Heart left ventricle (tissue), 16 donors: ENCODE measurements at regions not wholly inside any gene's neighbourhood (a gene's known extent, or its start where the extent isn't known, plus 50 kb on each side); places are given as distances from the start of the nearest gene placed in this dataset.

Experiments
- ATAC-seq, 4 donors: fragments of 200-7000 bp; cut with Tn5 transposase; one replicate each; pipeline ENCODE4 v1.9.1; 2020 to 2022; ENCODE audit warnings: moderate library complexity in 4 of 4, mild to moderate bottlenecking in 3 of 4, moderate number of reproducible peaks in 1 of 4
- DNase-seq, 5 donors: peaks; one replicate each; pipeline ENCODE4 v3.0.0-alpha.2; 2020
- H3K27ac ChIP-seq, 12 donors: fragments of 200-600 bp; sonication (generic) in 4 of 12; one replicate each; pipeline versions ENCODE4 v1.5.0 to v1.8.0; 2016 to 2022; ENCODE audit warnings: mild to moderate bottlenecking in 2 of 12
- H3K27me3 ChIP-seq, 9 donors: fragments of 200-600 bp; sonication (generic) in 2 of 9; one replicate each; pipeline versions ENCODE4 v1.5.1 to v1.8.0; 2016 to 2022; ENCODE audit warnings: mild to moderate bottlenecking in 3 of 9
- H3K36me3 ChIP-seq, 9 donors: fragments of 200-600 bp; sonication (generic) in 2 of 9; one replicate each; pipeline versions ENCODE4 v1.5.0 to v1.8.0; 2018 to 2022; ENCODE audit warnings: mild to moderate bottlenecking in 2 of 9
- H3K4me1 ChIP-seq, 12 donors: fragments of 200-600 bp; sonication (generic) in 4 of 12; one replicate each; pipeline versions ENCODE4 v1.5.0 to v1.8.0; 2016 to 2022; ENCODE audit warnings: mild to moderate bottlenecking in 3 of 12
- H3K4me3 ChIP-seq, 12 donors: fragments of 200-600 bp; sonication (generic) in 4 of 12; one replicate each; pipeline versions ENCODE4 v1.5.0 to v1.8.0; 2017 to 2022; ENCODE audit warnings: mild to moderate bottlenecking in 9 of 12, moderate library complexity in 4 of 12
- H3K9me3 ChIP-seq, 12 donors: fragments of 200-600 bp; sonication (generic) in 4 of 12; one replicate each; pipeline versions ENCODE4 v1.5.0 to v1.8.0; 2016 to 2022; ENCODE audit warnings: mild to moderate bottlenecking in 1 of 12
- POLR2A ChIP-seq, 2 donors: fragments of 450-650 bp; IDR thresholded peaks; one replicate each; pipeline ENCODE4 v1.6.1; 2017; ENCODE audit warnings: antibody characterized with exemption in 2 of 2, mild to moderate bottlenecking in 2 of 2, moderate library complexity in 2 of 2
- WGBS, 4 donors: extraction: QIAGEN DNeasy Blood & Tissue Kit in 2 of 4; methylation state at CpG; one replicate each; pipeline versions ENCODE4 v1.1.5 to v1.1.7; 2013 to 2018; 5-methylcytosine and 5-hydroxymethylcytosine counted together
- intact Hi-C, 10 donors: fragments of 100-400 bp; cut with DNase I; formaldehyde crosslinking; loops; one replicate each; pipeline versions ENCODE4 v1.11.1 to v1.14.2; 2022
- TF ChIP-seq, protein P1 (sequence below), 12 donors: fragments of 200-600 bp; sonication (generic) in 4 of 12; IDR thresholded peaks; one replicate each; pipeline versions ENCODE4 v1.5.0 to v1.8.0; 2018 to 2022; ENCODE audit warnings: antibody characterized with exemption in 12 of 12, mild to moderate bottlenecking in 5 of 12
- donor health status: ischemic (EF 13 %, LVEDD 7.1; RV severe dilation, severe dysfunction).
- donor health status: healthy with polysubstance abuse.
- donor health status: DM: no; HTN: yes; CAD: no.
- donor health status: DM: no; HTN: no; CAD: no.
- donor health status: ischemic (EF 25% LVEDD 6.9; RV normal size, moderate dysfunction).
- donor health status: ischemic (EF 25% LVEDD 5.7; RV mildly dilated, moderate dysfunction).
- donor health status: healthy.
- donor health status: DM: yes; HTN: yes; CAD: no.
- donor health status: ischemic (EF 35%, LVEDD 5.7; RV mildly dilated, moderate dysfunction).
- donor health status: nonischemic (EF 11% LVEDD 7.7; RV severe dilation, severe dysfunction).
- donor health status: DM: yes; HTN: yes; CAD: no.
- donor health status: PGD.
- donor health status: ischemic (EF 29% LVEDD 5.4; RV normal size, mild dysfunction).
- donor health status: nonischemic (EF 23%, LVEDD 6.1; RV moderate dilation, normal function).

GRCh38 chr3:14320219-14320618 is 82.2 kb upstream of the SLC6A6 start:
- Histone ChIP-seq H3K27ac (no peak overlapping the region), H3K4me1 (peaks cover 0 to 25% (median 4%) of the 10 kb centered on the region in 12 donors), H3K4me3 (no peak overlapping the region), H3K27me3 (peaks cover 0 to 27% (median 5%) of the 10 kb centered on the region in 9 donors), H3K36me3 (no peaks in the 10 kb centered on the region), H3K9me3 (peaks cover 0 to 8% (median 0%) of the 10 kb centered on the region in 12 donors)
- 89 to 99% (median 93%) methylated on average over 2 to 3 of the region's 3 CpGs for WGBS, 4 donors
- DNase-seq (no peak), ATAC-seq (no peak)
- TF ChIP-seq, protein P1, sequence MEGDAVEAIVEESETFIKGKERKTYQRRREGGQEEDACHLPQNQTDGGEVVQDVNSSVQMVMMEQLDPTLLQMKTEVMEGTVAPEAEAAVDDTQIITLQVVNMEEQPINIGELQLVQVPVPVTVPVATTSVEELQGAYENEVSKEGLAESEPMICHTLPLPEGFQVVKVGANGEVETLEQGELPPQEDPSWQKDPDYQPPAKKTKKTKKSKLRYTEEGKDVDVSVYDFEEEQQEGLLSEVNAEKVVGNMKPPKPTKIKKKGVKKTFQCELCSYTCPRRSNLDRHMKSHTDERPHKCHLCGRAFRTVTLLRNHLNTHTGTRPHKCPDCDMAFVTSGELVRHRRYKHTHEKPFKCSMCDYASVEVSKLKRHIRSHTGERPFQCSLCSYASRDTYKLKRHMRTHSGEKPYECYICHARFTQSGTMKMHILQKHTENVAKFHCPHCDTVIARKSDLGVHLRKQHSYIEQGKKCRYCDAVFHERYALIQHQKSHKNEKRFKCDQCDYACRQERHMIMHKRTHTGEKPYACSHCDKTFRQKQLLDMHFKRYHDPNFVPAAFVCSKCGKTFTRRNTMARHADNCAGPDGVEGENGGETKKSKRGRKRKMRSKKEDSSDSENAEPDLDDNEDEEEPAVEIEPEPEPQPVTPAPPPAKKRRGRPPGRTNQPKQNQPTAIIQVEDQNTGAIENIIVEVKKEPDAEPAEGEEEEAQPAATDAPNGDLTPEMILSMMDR (IDR thresholded peaks at IDR 0.05): no peak
- TF ChIP-seq POLR2A (IDR thresholded peaks at IDR 0.05): no peak
- intact Hi-C loops: no loop called here

- 85 to 94% (median 92%) methylated on average over 3 of the region's 3 CpGs for WGBS, 4 donors
- intact Hi-C loops: no loop called here
- Histone ChIP-seq H3K9me3 (peaks cover 0 to 8% (median 0%) of the 10 kb centered on the region in 12 donors), H3K27me3 (peaks cover 0 to 11% (median 5%) of the 10 kb centered on the region in 9 donors), H3K4me3 (no peak overlapping the region), H3K27ac (no peak overlapping the region), H3K4me1 (peaks cover 0 to 25% (median 4%) of the 10 kb centered on the region in 12 donors), H3K36me3 (no peaks in the 10 kb centered on the region)
- TF ChIP-seq, protein P1 (IDR thresholded peaks at IDR 0.05): no peak
- no peak for TF ChIP-seq POLR2A (IDR thresholded peaks at IDR 0.05)
- ATAC-seq (no peak), DNase-seq (no peak)
These were observed 80.4 kb upstream of the SLC6A6 start for GRCh38 chr3:14322001-14322400.

DNA sequence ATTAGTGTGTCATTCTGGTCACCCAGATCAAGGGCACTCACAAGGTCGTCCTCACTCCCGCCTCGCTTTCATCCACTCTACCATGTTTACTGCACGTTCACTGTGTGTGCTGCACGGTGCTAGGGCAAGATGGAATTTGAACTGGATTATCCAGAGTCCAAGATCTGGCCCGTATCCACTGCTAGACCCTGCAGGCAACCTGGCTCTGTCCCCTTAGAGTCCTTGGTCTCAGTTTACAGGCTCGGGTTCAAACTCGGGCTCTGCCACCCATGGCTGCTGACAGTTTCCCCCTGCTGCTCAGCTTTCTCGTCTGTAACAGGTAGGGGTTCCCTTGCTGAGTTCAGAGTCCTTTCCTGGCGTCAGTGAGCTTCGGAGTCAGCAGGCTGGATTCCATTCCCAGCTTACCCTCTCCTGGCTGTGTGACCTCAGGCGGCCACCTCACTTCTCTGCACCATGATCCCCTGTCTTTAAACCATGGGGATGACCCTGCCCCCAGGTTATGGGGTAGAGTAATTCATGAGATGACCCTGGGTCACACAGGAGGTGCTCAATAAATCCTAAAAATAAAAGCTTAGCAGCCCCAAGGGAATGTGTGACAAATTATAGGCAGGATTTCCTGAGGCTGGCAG is 79.6 kb upstream of the SLC6A6 start:
- intact Hi-C loops: no loop called here

More for the DNA sequence above, 79.6 kb upstream of the SLC6A6 start:
- no peak for DNase-seq
- no peak for TF ChIP-seq POLR2A (IDR thresholded peaks at IDR 0.05)
- TF ChIP-seq, protein P1 (IDR thresholded peaks at IDR 0.05): no peak
- ATAC-seq: peak in 1 of 4 donors; percentile 7
- WGBS, 4 donors: 77 to 83% (median 79%) methylated on average over 11 to 12 of the region's 12 CpGs
- Histone ChIP-seq H3K27me3 (peaks cover 0 to 5% (median 0%) of the 10 kb centered on the region in 9 donors), H3K27ac (no peak overlapping the region), H3K4me1 (peaks cover 0 to 25% (median 4%) of the 10 kb centered on the region in 12 donors), H3K36me3 (no peaks in the 10 kb centered on the region), H3K9me3 (peaks cover 0 to 8% (median 0%) of the 10 kb centered on the region in 12 donors), H3K4me3 (no peak overlapping the region)
